Skeletal muscle tissue (tissue), 4 donors: ENCODE measurements at regions not wholly inside any gene's neighbourhood (a gene's known extent, or its start where the extent isn't known, plus 50 kb on each side); places are given as distances from the start of the nearest gene placed in this dataset. TPM values are rescaled to one million over a fixed set of nuclear protein-coding genes. Genes with fewer than 3 reads are reported as not detected.
"Not testable (repeated sequence)": the region's sequence is repeated elsewhere in the genome, so short reads cannot be mapped to it uniquely, and the experiment has no call there.

Experiments used
- H3K27ac ChIP-seq: one replicate; pipeline ENCODE4 v1.7.0; 2013; ENCODE audit warnings: mild to moderate bottlenecking, low read depth, low read length, inconsistent platforms
- H3K27me3 ChIP-seq, 3 donors: one replicate each; pipeline ENCODE4 v1.7.0; 2013; ENCODE audit warnings: low read length in 3 of 3; ENCODE audit not compliant: control insufficient read depth in 3 of 3, insufficient read depth in 3 of 3
- H3K36me3 ChIP-seq, 3 donors: one replicate each; pipeline ENCODE4 v1.7.0; 2013; ENCODE audit warnings: low read length in 3 of 3; ENCODE audit not compliant: control insufficient read depth in 3 of 3, insufficient read depth in 3 of 3
- H3K4me1 ChIP-seq, 3 donors: one replicate each; pipeline ENCODE4 v1.7.0; 2013; ENCODE audit warnings: low read length in 3 of 3, mild to moderate bottlenecking in 3 of 3; ENCODE audit not compliant: control insufficient read depth in 3 of 3, insufficient read depth in 3 of 3
- H3K4me3 ChIP-seq, 3 donors: one replicate each; pipeline ENCODE4 v1.7.0; 2013; ENCODE audit warnings: low read length in 3 of 3
- H3K9ac ChIP-seq, 3 donors: one replicate each; pipeline ENCODE4 v1.7.0; 2013; ENCODE audit warnings: low read length in 3 of 3, mild to moderate bottlenecking in 3 of 3, moderate library complexity in 2 of 3, low read depth in 1 of 3
- H3K9me3 ChIP-seq, 3 donors: one replicate each; pipeline ENCODE4 v1.7.0; 2013; ENCODE audit warnings: low read length in 3 of 3; ENCODE audit not compliant: control insufficient read depth in 3 of 3
- small RNA-seq: library from RNA; depleted of rRNA; stranded (forward); fragments of <200 nt; gene quantifications from one replicate; pipeline ENCODE3, GENCODE V24; 2014
- donor health status: Osteomylitis.

GRCh38 chr20:30712861-30713260 is 544.6 kb upstream of the DEFB115 start:
- H3K4me3 ChIP-seq, H3K4me1 ChIP-seq, H3K9ac ChIP-seq, H3K9me3 ChIP-seq, H3K27ac ChIP-seq, H3K36me3 ChIP-seq, H3K27me3 ChIP-seq: not testable (repeated sequence)

DNA sequence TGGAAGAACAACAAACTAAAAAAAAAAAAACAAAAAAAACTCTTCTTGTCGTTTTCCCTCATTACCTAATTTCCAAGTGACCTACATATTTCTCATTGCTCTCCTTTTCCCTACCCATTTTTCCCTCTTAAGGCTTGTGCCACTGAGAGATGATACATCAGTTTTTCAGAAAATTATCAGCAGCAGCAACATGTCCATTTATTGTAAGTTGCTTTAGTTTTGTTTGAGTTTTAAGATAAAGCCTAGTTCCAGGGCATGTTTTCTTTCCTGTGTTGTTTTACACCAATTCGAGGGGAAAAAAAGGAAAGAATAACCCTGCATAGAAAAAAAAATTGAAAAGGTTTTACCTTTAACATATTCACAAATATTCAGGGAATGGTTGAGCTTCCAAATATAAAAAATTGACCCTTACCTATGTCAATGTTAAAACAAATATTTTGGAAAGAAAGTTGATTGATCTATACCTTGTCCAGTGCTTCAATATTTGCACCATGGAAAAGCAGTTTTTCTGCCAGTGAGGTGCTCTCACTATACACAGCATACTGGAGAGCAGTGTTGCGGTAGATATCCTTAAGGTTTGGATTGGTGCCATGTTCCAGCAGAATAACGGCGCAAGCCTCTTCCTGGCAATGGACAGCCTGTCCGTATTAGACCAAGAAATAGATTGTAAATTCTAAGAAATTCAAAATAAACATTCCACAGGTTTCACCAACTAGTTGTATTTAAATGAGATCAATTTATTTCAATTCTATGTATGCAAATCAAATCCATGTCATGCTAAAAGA is 537.9 kb upstream of the DEFB115 start:
- H3K36me3 ChIP-seq, H3K27me3 ChIP-seq, H3K4me1 ChIP-seq, H3K9me3 ChIP-seq, H3K27ac ChIP-seq, H3K4me3 ChIP-seq, H3K9ac ChIP-seq: not testable (repeated sequence)

GRCh38 chr20:30723511-30723910 is 534.0 kb upstream of the DEFB115 start:
- not testable (repeated sequence) for H3K9me3 ChIP-seq, H3K9ac ChIP-seq, H3K4me1 ChIP-seq, H3K36me3 ChIP-seq, H3K27ac ChIP-seq, H3K4me3 ChIP-seq, H3K27me3 ChIP-seq

- H3K27me3 ChIP-seq, H3K27ac ChIP-seq, H3K9me3 ChIP-seq, H3K9ac ChIP-seq, H3K4me1 ChIP-seq, H3K4me3 ChIP-seq, H3K36me3 ChIP-seq: not testable (repeated sequence)
These were observed 533.4 kb upstream of the DEFB115 start for GRCh38 chr20:30723934-30724687.

DNA sequence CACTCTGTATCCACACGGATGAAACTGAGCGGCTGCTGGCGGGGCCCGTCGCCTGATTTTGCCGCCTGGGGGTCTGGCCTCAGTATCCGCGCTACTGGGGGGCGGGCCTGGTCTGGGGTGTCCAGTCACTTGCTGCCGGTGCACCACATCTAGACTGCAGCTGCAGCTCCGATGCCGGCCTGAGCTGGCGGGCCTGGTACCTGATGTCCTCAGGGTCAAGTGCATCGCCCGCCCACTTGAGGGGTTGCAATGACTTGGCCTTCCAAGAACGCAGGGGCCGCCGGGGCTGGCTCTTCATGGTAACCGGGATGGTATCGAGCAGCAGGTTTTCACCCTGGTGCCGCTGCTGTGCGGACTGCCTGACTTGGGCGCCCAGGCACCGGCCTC is 532.8 kb upstream of the DEFB115 start:
- H3K9me3 ChIP-seq, H3K4me3 ChIP-seq, H3K27ac ChIP-seq, H3K9ac ChIP-seq, H3K36me3 ChIP-seq, H3K27me3 ChIP-seq, H3K4me1 ChIP-seq: not testable (repeated sequence)

DNA sequence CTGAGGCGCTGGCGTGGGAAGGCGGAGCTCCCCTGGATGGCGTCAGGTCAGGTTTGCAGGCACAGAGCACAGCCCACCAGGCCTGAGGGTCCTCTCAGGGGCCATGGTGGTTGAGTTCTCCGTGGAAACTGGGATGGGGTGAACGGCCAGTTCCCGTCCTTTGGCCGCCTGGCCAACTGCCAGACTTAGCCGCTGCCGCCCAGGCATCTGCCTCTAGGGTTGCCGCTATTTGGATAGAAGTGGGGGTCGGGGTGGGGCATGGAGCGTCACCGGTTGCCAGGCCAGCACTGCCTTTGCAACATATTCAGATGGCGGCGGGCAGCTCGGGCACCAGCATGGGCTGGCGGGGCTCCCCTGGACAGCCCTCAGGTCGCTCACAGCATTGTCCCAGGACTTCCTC is 532.3 kb upstream of the DEFB115 start:
- H3K9ac ChIP-seq, H3K4me1 ChIP-seq, H3K27me3 ChIP-seq, H3K4me3 ChIP-seq, H3K36me3 ChIP-seq, H3K27ac ChIP-seq, H3K9me3 ChIP-seq: not testable (repeated sequence)

DNA sequence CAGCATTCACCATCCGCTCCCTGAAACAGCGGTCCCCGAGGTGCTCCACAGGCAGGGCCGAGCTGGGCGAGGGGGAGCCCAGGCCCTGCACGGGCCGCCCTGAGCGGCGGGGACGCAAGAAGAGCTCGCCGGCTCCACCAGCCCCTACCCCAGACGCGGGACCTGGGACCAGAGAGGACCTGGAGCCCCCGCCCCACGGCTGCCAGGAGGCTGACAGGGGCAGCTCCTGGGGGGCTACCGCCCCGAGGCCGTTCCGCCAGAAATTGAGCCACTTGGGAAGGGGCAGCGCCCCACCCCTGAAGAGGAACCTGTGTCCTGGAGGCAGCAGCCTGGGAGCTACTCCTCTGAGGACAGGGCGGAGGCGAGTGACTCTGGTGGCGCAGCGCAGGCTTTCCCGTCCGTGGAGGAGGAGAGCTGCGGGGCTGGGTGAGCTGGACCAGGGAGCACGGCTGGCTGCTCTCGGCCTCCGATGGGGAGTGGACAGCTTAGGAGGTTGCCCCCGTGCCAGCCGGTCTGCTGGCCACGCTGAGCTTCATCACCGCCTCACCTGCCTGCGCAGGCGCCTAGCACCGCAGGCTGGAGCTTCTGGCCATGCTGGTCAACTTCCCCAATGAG is 529.1 kb upstream of the DEFB115 start:
- H3K4me1 ChIP-seq, H3K36me3 ChIP-seq, H3K9ac ChIP-seq, H3K9me3 ChIP-seq, H3K27me3 ChIP-seq, H3K4me3 ChIP-seq, H3K27ac ChIP-seq: not testable (repeated sequence)

Small RNA genes lying in the stretch of these regions (small RNA-seq; reads per million reads assigned to genes)
- 0.14 reads per million for gene RF00002
- gene RF00026, result not detected
